HCT116 (cell line): ENCODE measurements at regions not wholly inside any gene's neighbourhood (a gene's known extent, or its start where the extent isn't known, plus 50 kb on each side); places are given as distances from the start of the nearest gene placed in this dataset.

Experiments
- ATAC-seq: fragments of 200-7000 bp; cut with Tn5 transposase; 2 replicates; pipeline ENCODE4 v1.9.1; 2020; ENCODE audit warnings: mild to moderate bottlenecking, moderate library complexity
- BruUV-seq: library from RNA; stranded (reverse); fragments of 400-500 nt; replicated peaks from 2 replicates; lab custom pipeline; 2021; lab: Mats Ljungman, UMichigan
- CTCF ChIA-PET: fragments of 300-600 bp; sonication (Branson Sonifier 250); formaldehyde crosslinking; loops from one replicate; lab custom pipeline; 2021; ENCODE audit warnings: antibody characterized with exemption; lab: Charles Lee
- POLR2A ChIA-PET: fragments of 300-600, 350-600 bp; sonication (Branson Sonifier 250); formaldehyde crosslinking; loops from one replicate; lab custom pipeline; 2021; ENCODE audit warnings: antibody characterized with exemption; lab: Charles Lee
- RAD21 ChIA-PET, 2 experiments: fragments of 300-600 bp; sonication (Branson Sonifier 250); formaldehyde crosslinking; loops; one replicate each; lab custom pipeline; 2023; ENCODE audit warnings: low total read pairs in 2 of 2; ENCODE audit not compliant: uncharacterized antibody in 2 of 2, unreplicated experiment in 2 of 2, low non-redundant PET in 1 of 2; lab: Charles Lee
- DNase-seq: peaks from one replicate; pipeline ENCODE4 v3.0.0-alpha.2; 2010; ENCODE audit warnings: low read depth, low spot score
- H2AFZ ChIP-seq: fragments of 200-600 bp; shearing (Covaris generic), sonication (generic); 2 replicates; pipeline ENCODE4 v1.6.1; 2017; ENCODE audit warnings: low read depth, mixed run types, mixed read lengths, antibody characterized with exemption, low read length; ENCODE audit not compliant: poor library complexity, severe bottlenecking
- H3K27ac ChIP-seq: 2 replicates; pipeline ENCODE4 v1.5.1; 2012; ENCODE audit warnings: low read depth, low read length
- H3K27me3 ChIP-seq: fragments of 200-600 bp; sonication (generic); 2 replicates; pipeline ENCODE4 v1.6.1; 2016; ENCODE audit warnings: mixed run types, low read length, mixed read lengths; ENCODE audit not compliant: insufficient read depth
- H3K36me3 ChIP-seq, 2 experiments: fragments of 200-500 bp in 1 of 2; fragments of 200-600 bp in 1 of 2; sonication (Bioruptor generic) in 1 of 2; sonication (generic) in 1 of 2; 2 replicates each; pipeline versions ENCODE4 v1.5.1 to v1.6.1; 2014 to 2016; ENCODE audit warnings: low read length in 2 of 2, inconsistent platforms in 1 of 2, mixed read lengths in 1 of 2, mixed run types in 1 of 2; ENCODE audit not compliant: insufficient read depth in 2 of 2, control insufficient read depth in 1 of 2
- H3K4me1 ChIP-seq, 2 experiments: fragments of 200-600 bp in 1 of 2; sonication (generic) in 1 of 2; 2 replicates each; pipeline versions ENCODE4 v1.5.1 to v1.6.1; 2012 to 2017; ENCODE audit warnings: low read length in 2 of 2, inconsistent platforms in 1 of 2, mild to moderate bottlenecking in 1 of 2, mixed read lengths in 1 of 2, mixed run types in 1 of 2, moderate library complexity in 1 of 2; ENCODE audit not compliant: insufficient read depth in 2 of 2, control insufficient read depth in 1 of 2
- H3K4me2 ChIP-seq: fragments of 200-600 bp; sonication (generic); 2 replicates; pipeline ENCODE4 v1.6.1; 2017; ENCODE audit warnings: mixed run types, low read length, mixed read lengths
- H3K4me3 ChIP-seq, 2 experiments: fragments of 200-600 bp in 1 of 2; sonication (generic) in 1 of 2; replicated peaks in 1 of 2; 2 replicates each; pipeline ENCODE4 v1.5.1; 2011 to 2016; ENCODE audit warnings: low read length in 2 of 2, control low read depth in 1 of 2, low read depth in 1 of 2, mild to moderate bottlenecking in 1 of 2, mixed read lengths in 1 of 2, mixed run types in 1 of 2
- H3K79me2 ChIP-seq: fragments of 200-600 bp; sonication (generic); 2 replicates; pipeline ENCODE4 v1.6.1; 2017; ENCODE audit warnings: mild to moderate bottlenecking, mixed run types, low read length, moderate library complexity, mixed read lengths; ENCODE audit not compliant: insufficient read depth
- H3K9ac ChIP-seq: fragments of 200-600 bp; sonication (generic); 2 replicates; pipeline ENCODE4 v1.6.1; 2016; ENCODE audit warnings: low read length, mixed read lengths
- H3K9me2 ChIP-seq: fragments of 200-600 bp; sonication (generic), shearing (Covaris generic); 2 replicates; pipeline ENCODE4 v1.6.1; 2017; ENCODE audit warnings: mixed run types, mild to moderate bottlenecking, moderate library complexity; ENCODE audit not compliant: insufficient read depth
- H3K9me3 ChIP-seq, 2 experiments: fragments of 200-500 bp in 1 of 2; fragments of 200-600 bp in 1 of 2; sonication (Bioruptor generic) in 1 of 2; sonication (generic) in 1 of 2; 2 replicates each; pipeline ENCODE4 v1.6.1; 2014 to 2017; ENCODE audit warnings: low read length in 2 of 2, mixed read lengths in 2 of 2, inconsistent platforms in 1 of 2, low read depth in 1 of 2, mild to moderate bottlenecking in 1 of 2, mixed run types in 1 of 2, moderate library complexity in 1 of 2; ENCODE audit not compliant: control insufficient read depth in 1 of 2, insufficient read depth in 1 of 2
- H4K20me1 ChIP-seq: fragments of 200-600 bp; sonication (generic), shearing (Covaris generic); 2 replicates; pipeline ENCODE4 v1.6.1; 2017; ENCODE audit warnings: mixed run types, mild to moderate bottlenecking, moderate library complexity; ENCODE audit not compliant: insufficient read depth
- CBX3 ChIP-seq: IDR thresholded peaks from 2 replicates; pipeline ENCODE4 v1.6.1; 2012; ENCODE audit warnings: low read depth
- EGR1 ChIP-seq: IDR thresholded peaks from 2 replicates; pipeline ENCODE4 v1.6.1; 2012; ENCODE audit warnings: low read depth
- EZH2phosphoT487 ChIP-seq: fragments of 200-600 bp; IDR thresholded peaks from 2 replicates; pipeline ENCODE4 v1.6.1; 2018; ENCODE audit warnings: antibody characterized with exemption, borderline replicate concordance
- FOSL1 ChIP-seq: IDR thresholded peaks from 2 replicates; pipeline ENCODE4 v1.6.1; 2012; ENCODE audit warnings: low read depth
- POLR2AphosphoS5 ChIP-seq: IDR thresholded peaks from 2 replicates; pipeline ENCODE4 v1.6.1; 2011; ENCODE audit warnings: mild to moderate bottlenecking, low read depth, low read length, moderate library complexity
- SP1 ChIP-seq: IDR thresholded peaks from 2 replicates; pipeline ENCODE4 v1.6.1; 2012; ENCODE audit warnings: low read depth
- SRF ChIP-seq: IDR thresholded peaks from 2 replicates; pipeline ENCODE4 v1.6.1; 2012; ENCODE audit warnings: low read depth
- TCF7L2 ChIP-seq: IDR thresholded peaks from 2 replicates; pipeline ENCODE4 v1.7.0; 2011; ENCODE audit warnings: borderline replicate concordance, inconsistent platforms; ENCODE audit not compliant: insufficient read depth, insufficient read length; ENCODE audit errors: extremely low read depth
- YY1 ChIP-seq: IDR thresholded peaks from 2 replicates; pipeline ENCODE4 v1.6.1; 2011; ENCODE audit warnings: low read length, low read depth, moderate library complexity, mild to moderate bottlenecking; ENCODE audit not compliant: insufficient replicate concordance; ENCODE audit errors: extremely low read depth
- ZNF274 ChIP-seq: fragments of 200-500 bp; sonication (Bioruptor generic); IDR thresholded peaks from 2 replicates; pipeline ENCODE4 v1.6.1; 2014; ENCODE audit warnings: mild to moderate bottlenecking, low read depth, low read length, inconsistent platforms
- intact Hi-C: fragments of 100-400 bp; cut with micrococcal nuclease; formaldehyde crosslinking; loops from 2 replicates; pipeline ENCODE4 v1.10.0; 2022
- TF ChIP-seq, protein P1 (sequence below): IDR thresholded peaks from 2 replicates; pipeline ENCODE4 v1.6.1; 2011; ENCODE audit warnings: mild to moderate bottlenecking, low read length, moderate library complexity; ENCODE audit not compliant: insufficient replicate concordance; ENCODE audit errors: extremely low read depth
- TF ChIP-seq, protein P2 (sequence below): IDR thresholded peaks from 2 replicates; pipeline ENCODE4 v1.6.1; 2012

DNA sequence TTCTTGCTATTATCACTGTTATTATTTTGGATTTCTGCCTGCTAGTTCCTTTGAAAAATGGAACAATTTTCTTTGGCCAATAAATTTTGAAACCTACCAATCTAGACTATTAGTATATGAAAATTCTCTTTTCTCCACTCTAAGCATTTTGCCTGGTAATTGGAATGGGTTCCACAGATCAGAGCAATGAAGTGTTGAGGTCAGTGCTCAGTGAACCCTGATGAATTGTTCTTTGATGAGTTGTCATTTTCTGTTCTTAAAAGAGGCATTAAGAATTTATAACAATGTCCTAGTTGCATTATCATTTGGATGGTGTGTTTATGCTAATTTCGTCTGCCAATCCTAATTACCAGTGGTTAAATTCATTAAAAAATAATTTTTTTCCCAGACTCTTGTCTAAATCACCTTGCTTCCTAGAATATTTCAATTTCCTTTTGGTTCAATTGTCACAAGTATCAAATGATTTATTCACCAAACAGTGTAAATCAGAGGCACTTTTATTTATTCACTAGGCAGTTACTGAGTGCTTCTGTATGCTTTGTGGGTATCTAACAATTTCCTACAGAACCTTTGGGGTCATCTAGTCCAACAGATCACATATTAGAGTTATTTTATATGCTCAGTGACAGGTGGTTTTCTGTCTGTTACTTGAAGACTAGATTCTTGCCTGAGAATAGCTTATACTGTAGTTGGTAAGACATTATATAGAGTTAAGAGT lies 239.0 kb downstream of the DNAJB9 start:
- intact Hi-C loops = no loop called here
- no peak overlapping the region for H2AFZ ChIP-seq
- no peaks in the 10 kb centered on the region for H3K4me1 ChIP-seq
- no peaks in the 10 kb centered on the region for H3K9me2 ChIP-seq
- TF ChIP-seq EZH2phosphoT487 = no peak
- TF ChIP-seq, protein P1, sequence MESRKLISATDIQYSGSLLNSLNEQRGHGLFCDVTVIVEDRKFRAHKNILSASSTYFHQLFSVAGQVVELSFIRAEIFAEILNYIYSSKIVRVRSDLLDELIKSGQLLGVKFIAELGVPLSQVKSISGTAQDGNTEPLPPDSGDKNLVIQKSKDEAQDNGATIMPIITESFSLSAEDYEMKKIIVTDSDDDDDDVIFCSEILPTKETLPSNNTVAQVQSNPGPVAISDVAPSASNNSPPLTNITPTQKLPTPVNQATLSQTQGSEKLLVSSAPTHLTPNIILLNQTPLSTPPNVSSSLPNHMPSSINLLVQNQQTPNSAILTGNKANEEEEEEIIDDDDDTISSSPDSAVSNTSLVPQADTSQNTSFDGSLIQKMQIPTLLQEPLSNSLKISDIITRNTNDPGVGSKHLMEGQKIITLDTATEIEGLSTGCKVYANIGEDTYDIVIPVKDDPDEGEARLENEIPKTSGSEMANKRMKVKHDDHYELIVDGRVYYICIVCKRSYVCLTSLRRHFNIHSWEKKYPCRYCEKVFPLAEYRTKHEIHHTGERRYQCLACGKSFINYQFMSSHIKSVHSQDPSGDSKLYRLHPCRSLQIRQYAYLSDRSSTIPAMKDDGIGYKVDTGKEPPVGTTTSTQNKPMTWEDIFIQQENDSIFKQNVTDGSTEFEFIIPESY = no peak
- TF ChIP-seq YY1 = no peak
- no peak overlapping the region for H3K4me3 ChIP-seq
- no peak for DNase-seq
- CTCF ChIA-PET = no interaction called here
- no peaks in the 10 kb centered on the region for H3K9me3 ChIP-seq
- no peaks in the 10 kb centered on the region for H4K20me1 ChIP-seq
- no peaks in the 10 kb centered on the region for H3K27me3 ChIP-seq
- no peak for ATAC-seq
- POLR2A ChIA-PET = no interaction called here
- H3K4me2 ChIP-seq = no peak overlapping the region
- H3K36me3 ChIP-seq = no peaks in the 10 kb centered on the region
- H3K79me2 ChIP-seq = no peaks in the 10 kb centered on the region
- H3K27ac ChIP-seq = no peak overlapping the region
- RAD21 ChIA-PET = no interaction called here
- no TSS peak for BruUV-seq
- no peak overlapping the region for H3K9ac ChIP-seq

DNA sequence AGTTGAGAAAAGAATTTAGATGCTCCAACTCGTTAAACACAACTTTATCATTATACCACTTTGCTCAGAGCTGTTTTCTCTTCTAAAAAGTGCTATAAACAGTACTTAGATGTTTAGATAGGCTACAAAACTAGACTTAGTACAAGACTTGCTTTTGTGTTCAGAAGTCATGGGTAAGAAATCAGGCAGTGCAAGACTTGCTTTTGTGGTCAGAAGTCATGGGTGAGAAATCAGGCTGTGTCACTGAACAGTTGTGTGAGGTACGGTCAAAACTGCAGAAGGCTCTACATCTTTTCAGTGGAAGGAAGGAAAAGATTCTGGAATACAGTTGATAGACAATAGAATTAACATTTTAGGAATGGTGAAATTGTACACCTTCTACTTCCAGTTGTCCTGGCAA lies 239.7 kb downstream of the DNAJB9 start:
- intact Hi-C loops = no loop called here
- Histone ChIP-seq H3K27ac (no peak overlapping the region), H3K36me3 (no peaks in the 10 kb centered on the region), H4K20me1 (no peaks in the 10 kb centered on the region), H3K9me3 (no peaks in the 10 kb centered on the region), H3K4me2 (no peak overlapping the region), H3K4me3 (no peak overlapping the region), H3K9ac (no peak overlapping the region), H3K27me3 (no peaks in the 10 kb centered on the region), H3K79me2 (no peaks in the 10 kb centered on the region), H2AFZ (no peak overlapping the region), H3K9me2 (no peaks in the 10 kb centered on the region), H3K4me1 (no peaks in the 10 kb centered on the region)
- RAD21 ChIA-PET = no interaction called here
- TF ChIP-seq SRF (no peak), FOSL1 (no peak), EZH2phosphoT487 (no peak), SP1 (no peak), ZNF274 (no peak), POLR2AphosphoS5 (no peak), EGR1 (no peak), CBX3 (no peak), TCF7L2 (no peak)
- TF ChIP-seq, protein P2, sequence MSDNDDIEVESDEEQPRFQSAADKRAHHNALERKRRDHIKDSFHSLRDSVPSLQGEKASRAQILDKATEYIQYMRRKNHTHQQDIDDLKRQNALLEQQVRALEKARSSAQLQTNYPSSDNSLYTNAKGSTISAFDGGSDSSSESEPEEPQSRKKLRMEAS = no peak
- ATAC-seq (no peak), DNase-seq (no peak)
- no TSS peak for BruUV-seq
- CTCF ChIA-PET = no interaction called here
- POLR2A ChIA-PET = no interaction called here
